DOHH2 (cell line): ENCODE measurements at regions not wholly inside any gene's neighbourhood (a gene's known extent, or its start where the extent isn't known, plus 50 kb on each side); places are given as distances from the start of the nearest gene placed in this dataset.

ENCODE experiments used
- H3F3A ChIP-seq: fragments of 200-600 bp; sonication (generic), shearing (Covaris generic); 2 replicates; pipeline ENCODE4 v1.6.0; 2016; ENCODE audit warnings: antibody characterized with exemption, mild to moderate bottlenecking; ENCODE audit not compliant: control insufficient read depth, insufficient read depth
- H3K27ac ChIP-seq: fragments of 200-600 bp; sonication (generic); 2 replicates; pipeline ENCODE4 v1.5.1; 2014; ENCODE audit warnings: low read depth, mild to moderate bottlenecking, low read length, moderate library complexity
- H3K27me3 ChIP-seq: fragments of 200-600 bp; sonication (generic); 2 replicates; pipeline ENCODE4 v1.6.1; 2014; ENCODE audit warnings: mild to moderate bottlenecking, low read length, mixed read lengths; ENCODE audit not compliant: control insufficient read depth
- H3K36me3 ChIP-seq: fragments of 200-600 bp; sonication (generic); 2 replicates; pipeline ENCODE4 v1.6.1; 2014; ENCODE audit warnings: mild to moderate bottlenecking, low read length, moderate library complexity, mixed read lengths; ENCODE audit not compliant: control insufficient read depth
- H3K4me1 ChIP-seq: fragments of 200-600 bp; sonication (generic); 2 replicates; pipeline ENCODE4 v1.6.1; 2014; ENCODE audit warnings: mild to moderate bottlenecking, low read length, mixed read lengths; ENCODE audit not compliant: control insufficient read depth
- H3K4me2 ChIP-seq: fragments of 200-600 bp; sonication (generic); 2 replicates; pipeline ENCODE4 v1.6.0; 2014; ENCODE audit warnings: mild to moderate bottlenecking, low read length, moderate library complexity
- H3K4me3 ChIP-seq: fragments of 200-600 bp; sonication (generic); 2 replicates; pipeline ENCODE4 v1.5.1; 2014; ENCODE audit warnings: mild to moderate bottlenecking, low read length, mixed read lengths
- H3K79me2 ChIP-seq: fragments of 200-600 bp; sonication (generic); 2 replicates; pipeline ENCODE4 v1.6.1; 2014; ENCODE audit warnings: mild to moderate bottlenecking, low read length, mixed read lengths; ENCODE audit not compliant: control insufficient read depth
- H3K9me2 ChIP-seq: fragments of 200-600 bp; sonication (generic); replicated peaks from 2 replicates; pipeline ENCODE4 v1.6.1; 2014; ENCODE audit warnings: mild to moderate bottlenecking, low read length, mixed read lengths; ENCODE audit not compliant: control insufficient read depth
- H3K9me3 ChIP-seq: fragments of 200-600 bp; sonication (generic); 2 replicates; pipeline ENCODE4 v1.6.1; 2014; ENCODE audit warnings: antibody characterized with exemption, low read length, mixed read lengths; ENCODE audit not compliant: control insufficient read depth, insufficient read depth
- H4K20me1 ChIP-seq: fragments of 200-600 bp; sonication (generic); 2 replicates; pipeline ENCODE4 v1.6.0; 2014; ENCODE audit warnings: low read depth, mild to moderate bottlenecking, antibody characterized with exemption, low read length, moderate library complexity; ENCODE audit not compliant: control insufficient read depth, insufficient read depth
- EZH2phosphoT487 ChIP-seq: fragments of 200-600 bp; sonication (generic); IDR thresholded peaks from 2 replicates; pipeline ENCODE4 v1.6.1; 2017; ENCODE audit warnings: borderline replicate concordance, mild to moderate bottlenecking, antibody characterized with exemption, low read length, moderate library complexity, mixed read lengths
- TF ChIP-seq, protein P1 (sequence below): fragments of 200-600 bp; sonication (generic); IDR thresholded peaks from one replicate; pipeline ENCODE4 v1.5.1; 2014; ENCODE audit warnings: antibody characterized with exemption, mild to moderate bottlenecking, low read depth, low read length; ENCODE audit not compliant: poor library complexity, severe bottlenecking

DNA sequence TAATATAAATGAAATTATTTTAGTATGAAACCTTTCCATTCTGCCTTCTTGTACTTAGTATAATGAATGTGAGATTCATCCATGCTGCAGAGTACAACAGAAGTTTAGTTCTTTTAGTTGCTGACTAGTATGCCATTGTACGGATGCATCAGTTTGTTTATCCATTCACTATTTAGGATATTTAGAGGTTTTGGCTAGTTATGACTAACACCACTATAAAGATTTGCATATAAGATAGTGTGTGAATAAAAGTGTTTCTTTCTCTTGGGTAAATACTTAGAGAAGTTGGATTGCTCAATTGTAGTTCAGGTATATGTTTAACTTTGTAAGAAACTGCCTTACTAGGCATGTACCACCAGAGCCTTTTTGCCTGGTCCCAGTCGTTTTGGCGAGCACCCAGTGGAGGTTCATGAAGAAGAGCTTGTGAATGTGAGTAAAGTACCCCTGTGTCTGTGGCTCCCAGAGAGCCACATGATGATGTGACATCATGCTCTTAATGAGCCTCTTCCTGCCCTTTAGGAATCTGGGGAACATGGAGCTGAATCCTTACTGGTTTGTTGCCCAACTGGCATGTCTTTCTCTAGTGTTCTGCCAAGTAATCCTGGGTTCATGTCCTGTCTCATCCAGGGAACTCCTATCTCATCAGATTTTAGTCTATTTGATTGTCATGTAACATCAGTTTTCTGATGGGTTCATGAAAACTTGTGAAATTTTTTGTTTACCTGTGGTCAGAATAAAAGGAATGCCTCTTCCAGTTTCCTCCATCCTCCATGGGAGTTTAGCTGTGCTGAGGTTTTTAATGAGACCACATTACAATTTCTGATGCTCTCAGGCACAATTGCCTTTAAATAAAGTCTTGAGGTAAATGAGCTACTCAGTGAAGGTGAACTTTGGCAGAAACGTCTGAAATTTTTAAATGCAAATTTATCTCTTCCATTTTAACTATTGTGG lies 234.8 kb downstream of the CASP12 start:
- H3K9me2 ChIP-seq = no peaks in the 10 kb centered on the region
- TF ChIP-seq EZH2phosphoT487 = no peak
- TF ChIP-seq, protein P1, sequence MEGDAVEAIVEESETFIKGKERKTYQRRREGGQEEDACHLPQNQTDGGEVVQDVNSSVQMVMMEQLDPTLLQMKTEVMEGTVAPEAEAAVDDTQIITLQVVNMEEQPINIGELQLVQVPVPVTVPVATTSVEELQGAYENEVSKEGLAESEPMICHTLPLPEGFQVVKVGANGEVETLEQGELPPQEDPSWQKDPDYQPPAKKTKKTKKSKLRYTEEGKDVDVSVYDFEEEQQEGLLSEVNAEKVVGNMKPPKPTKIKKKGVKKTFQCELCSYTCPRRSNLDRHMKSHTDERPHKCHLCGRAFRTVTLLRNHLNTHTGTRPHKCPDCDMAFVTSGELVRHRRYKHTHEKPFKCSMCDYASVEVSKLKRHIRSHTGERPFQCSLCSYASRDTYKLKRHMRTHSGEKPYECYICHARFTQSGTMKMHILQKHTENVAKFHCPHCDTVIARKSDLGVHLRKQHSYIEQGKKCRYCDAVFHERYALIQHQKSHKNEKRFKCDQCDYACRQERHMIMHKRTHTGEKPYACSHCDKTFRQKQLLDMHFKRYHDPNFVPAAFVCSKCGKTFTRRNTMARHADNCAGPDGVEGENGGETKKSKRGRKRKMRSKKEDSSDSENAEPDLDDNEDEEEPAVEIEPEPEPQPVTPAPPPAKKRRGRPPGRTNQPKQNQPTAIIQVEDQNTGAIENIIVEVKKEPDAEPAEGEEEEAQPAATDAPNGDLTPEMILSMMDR = no peak
- H3K79me2 ChIP-seq = no peaks in the 10 kb centered on the region
- H3K27me3 ChIP-seq = no peaks in the 10 kb centered on the region
- H3K9me3 ChIP-seq = no peaks in the 10 kb centered on the region
- H3K36me3 ChIP-seq = no peaks in the 10 kb centered on the region
- H3F3A ChIP-seq = no peaks in the 10 kb centered on the region
- H3K4me3 ChIP-seq = no peak overlapping the region
- H3K4me2 ChIP-seq = no peak overlapping the region
- no peaks in the 10 kb centered on the region for H4K20me1 ChIP-seq
- H3K4me1 ChIP-seq = no peaks in the 10 kb centered on the region
- H3K27ac ChIP-seq = no peak overlapping the region

- no peak overlapping the region for H3K4me3 ChIP-seq
- H3K27ac ChIP-seq = no peak overlapping the region
- TF ChIP-seq, protein P1 = no peak
- no peak for TF ChIP-seq EZH2phosphoT487
- H3K9me2 ChIP-seq = no peaks in the 10 kb centered on the region
- H3K9me3 ChIP-seq = no peaks in the 10 kb centered on the region
- no peaks in the 10 kb centered on the region for H3F3A ChIP-seq
- no peaks in the 10 kb centered on the region for H3K4me1 ChIP-seq
- H4K20me1 ChIP-seq = no peaks in the 10 kb centered on the region
- no peak overlapping the region for H3K4me2 ChIP-seq
- no peaks in the 10 kb centered on the region for H3K27me3 ChIP-seq
- no peaks in the 10 kb centered on the region for H3K36me3 ChIP-seq
- H3K79me2 ChIP-seq = no peaks in the 10 kb centered on the region
Measured at GRCh38 chr11:104661901-104662300, 236.4 kb downstream of the CASP12 start.

DNA sequence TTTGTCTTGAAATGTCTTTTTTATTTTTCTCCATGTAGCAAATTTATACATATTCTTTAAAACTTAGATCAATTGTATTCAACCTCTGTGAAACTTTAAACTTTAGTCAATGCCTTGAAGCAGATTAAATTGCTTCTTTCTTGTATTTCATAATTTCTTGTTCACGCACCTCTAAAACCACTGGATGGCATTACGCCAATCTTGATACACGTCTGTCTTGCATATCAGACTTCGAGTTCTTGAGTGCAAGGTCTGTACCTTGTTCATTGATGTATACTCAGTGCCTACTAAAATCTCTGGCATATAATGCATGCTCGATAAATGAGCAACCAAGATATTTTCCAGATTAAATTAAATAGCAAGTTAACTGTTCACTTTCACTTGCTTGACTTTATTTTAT lies 236.8 kb downstream of the CASP12 start:
- H3K4me2 ChIP-seq = no peak overlapping the region
- H3K27me3 ChIP-seq = no peaks in the 10 kb centered on the region
- no peaks in the 10 kb centered on the region for H3K79me2 ChIP-seq
- no peaks in the 10 kb centered on the region for H3F3A ChIP-seq
- no peak for TF ChIP-seq EZH2phosphoT487
- TF ChIP-seq, protein P1 = no peak
- H3K4me1 ChIP-seq = no peaks in the 10 kb centered on the region
- no peak overlapping the region for H3K27ac ChIP-seq
- no peak overlapping the region for H3K4me3 ChIP-seq
- no peaks in the 10 kb centered on the region for H3K9me3 ChIP-seq
- H4K20me1 ChIP-seq = no peaks in the 10 kb centered on the region
- no peaks in the 10 kb centered on the region for H3K9me2 ChIP-seq
- H3K36me3 ChIP-seq = no peaks in the 10 kb centered on the region
